ENCODE measurements at regions not wholly inside any gene's neighbourhood (a gene's known extent, or its start where the extent isn't known, plus 50 kb on each side); places are given as distances from the start of the nearest gene placed in this dataset.

- intact Hi-C loops (cut with micrococcal nuclease): loop anchor here (1.0 to 2.0 kb wide), 4 partner anchors 117 to 442 kb away; no protein-coding TSS in a partner anchor
- 35% methylated on average over 2 of the region's 3 CpGs for WGBS (ENCODE audit: insufficient coverage)
- Mint-ChIP-seq H3K27ac (no peak overlapping the region), H3K4me1 (peaks cover 57% of the 10 kb centered on the region), H3K9me3 (ENCODE audit: insufficient read depth) (no peaks in the 10 kb centered on the region), H3K4me3 (peak overlapping the region; percentile 16), H3K27me3 (peaks cover 15% of the 10 kb centered on the region)
- Histone ChIP-seq H3K4me2 (replicated peaks; ENCODE audit: low read depth, low read length, poor library complexity, severe bottlenecking) (no peak overlapping the region), H4K20me1 (ENCODE audit: control insufficient read depth, insufficient read depth, low read length, poor library complexity, severe bottlenecking) (no peaks in the 10 kb centered on the region), H3K4me3 (ENCODE audit: control extremely low read depth in 1 of 5, extremely low read depth in 1 of 5, insufficient read depth in 1 of 5, low read depth in 2 of 5, low read length in 4 of 5) (no peak overlapping the region), H3K9ac (ENCODE audit: low read length) (no peak overlapping the region), H3K9me3 (ENCODE audit: control extremely low read depth in 1 of 3, control insufficient read depth in 2 of 3, insufficient read depth in 1 of 3, low read length in 2 of 3) (peaks cover 1 to 4% (median 2%) of the 10 kb centered on the region in 3 donors), H3K36me3 (replicated peaks in 1 of 2; ENCODE audit: control extremely low read depth in 1 of 2, control insufficient read depth in 1 of 2, extremely low read depth in 1 of 2, insufficient read depth in 2 of 2, low read length in 1 of 2) (no peaks in the 10 kb centered on the region), H3K27me3 (replicated peaks in 1 of 4; ENCODE audit: control extremely low read depth in 1 of 4, control insufficient read depth in 3 of 4, insufficient read depth in 4 of 4, low read length in 3 of 4) (peaks cover 0 to 5% (median 1%) of the 10 kb centered on the region in 4 experiments), H3K27ac (ENCODE audit: low read length in 2 of 2) (no peak overlapping the region), H3K4me1 (ENCODE audit: control insufficient read depth in 2 of 2, insufficient read depth in 2 of 2, low read length in 2 of 2) (peaks cover 18 to 33% of the 10 kb centered on the region in 2 donors), H2AFZ (ENCODE audit: insufficient read depth, low read depth, low read length, poor library complexity, severe bottlenecking) (no peak overlapping the region), H3K79me2 (ENCODE audit: control insufficient read depth, insufficient read depth, low read length) (peaks cover 15% of the 10 kb centered on the region)
- no peak for ATAC-seq (ENCODE audit: low read depth)
- ChIA-PET CTCF (interaction anchor here (0.7 to 14.7 kb wide), 47 partner anchors 8 to 889 kb away, joined by 3 to 340 read pairs (median 4); partner anchors contain the start of genes DYNLT1 and SYNJ2), POLR2A (interaction anchor here (0.6 to 0.9 kb wide), 3 partner anchors 103 to 318 kb away, joined by 3 to 4 read pairs (median 4); no protein-coding TSS in a partner anchor)
- no peak for DNase-seq
- no peak for TF ChIP-seq CTCF (IDR thresholded peaks at IDR 0.05)
- TF ChIP-seq EZH2 (IDR thresholded peaks at IDR 0.05; ENCODE audit: borderline replicate concordance, insufficient read depth, low read depth, low read length, poor library complexity, severe bottlenecking): no peak
These were observed 67.2 kb upstream of the SNX9 start for GRCh38 chr6:157755746-157756411.

Data from B cell (primary cell).